H1 (cell line): ENCODE measurements at regions not wholly inside any gene's neighbourhood (a gene's known extent, or its start where the extent isn't known, plus 50 kb on each side); places are given as distances from the start of the nearest gene placed in this dataset.

ENCODE experiments used
- CTCF ChIA-PET: fragments of 300-600 bp; sonication (Branson Sonifier 250); formaldehyde crosslinking; loops from one replicate; lab custom pipeline; 2021; ENCODE audit not compliant: partially characterized antibody; lab: Charles Lee
- POLR2A ChIA-PET: fragments of 300-600 bp; sonication (Branson Sonifier 250); formaldehyde crosslinking; loops from one replicate; lab custom pipeline; 2021; ENCODE audit warnings: inconsistent platforms; ENCODE audit not compliant: partially characterized antibody; lab: Charles Lee
- DNase-seq, 2 experiments: peaks; one replicate each; pipeline versions ENCODE4 v3.0.0 to v3.0.0-alpha.2; 2010 to 2022; ENCODE audit warnings: low spot score in 2 of 2, low read depth in 1 of 2, mixed read lengths in 1 of 2
- FAIRE-seq: peaks from 2 replicates; lab custom pipeline; 2011; peaks lifted over from hg19 to GRCh38; lab: Jason Lieb, UNC
- H2AFZ ChIP-seq: 2 replicates; pipeline ENCODE4 v1.8.1; 2012; ENCODE audit warnings: low read length, inconsistent platforms
- H2AK5ac ChIP-seq: 2 replicates; pipeline ENCODE4 v1.6.1; 2013; ENCODE audit warnings: low read depth, low read length
- H2BK120ac ChIP-seq: replicated peaks from 2 replicates; pipeline ENCODE3; 2013; ENCODE audit warnings: low read depth, low read length, inconsistent platforms
- H2BK12ac ChIP-seq: 2 replicates; pipeline ENCODE4 v1.6.1; 2013; ENCODE audit warnings: low read depth, low read length
- H2BK15ac ChIP-seq: 2 replicates; pipeline ENCODE4 v1.6.1; 2013; ENCODE audit warnings: low read length
- H2BK20ac ChIP-seq: 2 replicates; pipeline ENCODE4 v1.6.1; 2013; ENCODE audit warnings: low read length
- H2BK5ac ChIP-seq: 2 replicates; pipeline ENCODE4 v1.6.1; 2013; ENCODE audit warnings: low read depth, low read length
- H3K14ac ChIP-seq: 2 replicates; pipeline ENCODE4 v1.6.1; 2013; ENCODE audit warnings: inconsistent platforms; ENCODE audit not compliant: insufficient read length
- H3K18ac ChIP-seq: 2 replicates; pipeline ENCODE4 v1.6.1; 2013; ENCODE audit warnings: low read length; ENCODE audit errors: extremely low read depth
- H3K23ac ChIP-seq: 2 replicates; pipeline ENCODE4 v1.6.1; 2013; ENCODE audit warnings: inconsistent platforms; ENCODE audit not compliant: insufficient read length
- H3K23me2 ChIP-seq: 2 replicates; pipeline ENCODE4 v1.6.1; 2013; ENCODE audit warnings: low read depth, low read length
- H3K27ac ChIP-seq: 2 replicates; pipeline ENCODE4 v1.6.1; 2011; ENCODE audit warnings: low read depth, low read length, inconsistent platforms
- H3K27me3 ChIP-seq, 4 experiments: replicated peaks in 1 of 4; 1 replicate in 1 of 4; 2 replicates in 3 of 4; pipeline versions ENCODE4 v1.6.1 to v1.8.1; 2011 to 2013; ENCODE audit warnings: low read length in 3 of 4, mild to moderate bottlenecking in 3 of 4, inconsistent platforms in 2 of 4, mixed read lengths in 2 of 4, moderate library complexity in 1 of 4; ENCODE audit not compliant: control insufficient read depth in 3 of 4, insufficient read depth in 3 of 4; ENCODE audit errors: extremely low read depth in 1 of 4
- H3K36me3 ChIP-seq, 4 experiments: 2 replicates each; pipeline versions ENCODE4 v1.6.1 to v1.8.1; 2011 to 2013; ENCODE audit warnings: mild to moderate bottlenecking in 4 of 4, low read length in 3 of 4, moderate library complexity in 2 of 4, control low read depth in 1 of 4, inconsistent platforms in 1 of 4; ENCODE audit not compliant: insufficient read depth in 4 of 4, control insufficient read depth in 2 of 4
- H3K4ac ChIP-seq: replicated peaks from 2 replicates; pipeline ENCODE3; 2013; ENCODE audit warnings: low read length, low read depth, mixed read lengths, inconsistent platforms; ENCODE audit not compliant: insufficient read length
- H3K4me1 ChIP-seq, 4 experiments: replicated peaks in 1 of 4; 1 replicate in 1 of 4; 2 replicates in 3 of 4; pipeline versions ENCODE4 v1.6.1 to v1.8.1; 2011 to 2013; ENCODE audit warnings: low read length in 3 of 4, inconsistent platforms in 2 of 4, mixed read lengths in 1 of 4; ENCODE audit not compliant: insufficient read depth in 4 of 4, control insufficient read depth in 3 of 4
- H3K4me2 ChIP-seq, 2 experiments: 2 replicates each; pipeline versions ENCODE4 v1.6.1 to v1.8.1; 2011 to 2013; ENCODE audit warnings: low read depth in 2 of 2, low read length in 2 of 2, control low read depth in 1 of 2, inconsistent platforms in 1 of 2, mild to moderate bottlenecking in 1 of 2; ENCODE audit not compliant: insufficient read depth in 1 of 2
- H3K4me3 ChIP-seq, 4 experiments: fragments of 200-600, 300-600 bp in 1 of 4; sonication (generic), shearing (Covaris generic), sonication (Bioruptor Twin) in 1 of 4; 2 replicates each; pipeline versions ENCODE4 v1.5.1 to v1.8.1; 2011 to 2016; ENCODE audit warnings: low read length in 4 of 4, low read depth in 3 of 4, control low read depth in 2 of 4, inconsistent platforms in 2 of 4, mild to moderate bottlenecking in 2 of 4, mixed read lengths in 1 of 4, moderate library complexity in 1 of 4; ENCODE audit not compliant: insufficient read depth in 2 of 4; ENCODE audit errors: extremely low read depth in 1 of 4
- H3K56ac ChIP-seq: replicated peaks from 2 replicates; pipeline ENCODE3; 2013; ENCODE audit warnings: low read depth, mild to moderate bottlenecking, mixed read lengths, low read length, inconsistent platforms; ENCODE audit not compliant: insufficient read length
- H3K79me1 ChIP-seq: 2 replicates; pipeline ENCODE4 v1.6.1; 2013; ENCODE audit warnings: low read depth, low read length, control low read depth
- H3K79me2 ChIP-seq, 2 experiments: 2 replicates each; pipeline versions ENCODE4 v1.6.1 to v1.8.1; 2012 to 2013; ENCODE audit warnings: low read length in 2 of 2, mild to moderate bottlenecking in 2 of 2, inconsistent platforms in 1 of 2; ENCODE audit not compliant: insufficient read depth in 2 of 2, control insufficient read depth in 1 of 2
- H3K9ac ChIP-seq, 4 experiments: replicated peaks in 1 of 4; 1 replicate in 1 of 4; 2 replicates in 3 of 4; pipeline versions ENCODE4 v1.6.1 to v1.8.1; 2011 to 2013; ENCODE audit warnings: low read depth in 3 of 4, low read length in 3 of 4, control low read depth in 2 of 4, mild to moderate bottlenecking in 2 of 4, moderate library complexity in 2 of 4, inconsistent platforms in 1 of 4; ENCODE audit errors: extremely low read depth in 1 of 4
- H3K9me3 ChIP-seq, 2 experiments: 2 replicates each; pipeline versions ENCODE4 v1.6.1 to v1.8.1; 2012 to 2013; ENCODE audit warnings: mild to moderate bottlenecking in 2 of 2, moderate library complexity in 2 of 2, control low read depth in 1 of 2, inconsistent platforms in 1 of 2, low read depth in 1 of 2, low read length in 1 of 2, mixed read lengths in 1 of 2; ENCODE audit not compliant: insufficient read depth in 2 of 2
- H4K20me1 ChIP-seq, 2 experiments: replicated peaks in 1 of 2; 2 replicates each; pipeline versions ENCODE3 to v1.8.1; 2011 to 2013; ENCODE audit warnings: inconsistent platforms in 2 of 2, low read length in 2 of 2, mild to moderate bottlenecking in 1 of 2; ENCODE audit not compliant: insufficient read depth in 2 of 2, control insufficient read depth in 1 of 2
- H4K5ac ChIP-seq: 2 replicates; pipeline ENCODE4 v1.6.1; 2013; ENCODE audit warnings: low read length, low read depth, mixed read lengths, inconsistent platforms; ENCODE audit not compliant: insufficient read length
- H4K8ac ChIP-seq: 2 replicates; pipeline ENCODE4 v1.8.0; 2013; ENCODE audit warnings: mild to moderate bottlenecking, moderate library complexity, low read length, inconsistent platforms; ENCODE audit not compliant: insufficient read depth; ENCODE audit errors: extremely low read depth
- H4K91ac ChIP-seq: replicated peaks from 2 replicates; pipeline ENCODE3; 2013; ENCODE audit warnings: low read length, mixed read lengths, inconsistent platforms; ENCODE audit not compliant: insufficient read length
- BRCA1 ChIP-seq: IDR thresholded peaks from 2 replicates; pipeline ENCODE4 v1.6.1; 2012; ENCODE audit warnings: low read depth, low read length, improper control_type of control experiment
- CHD1 ChIP-seq: IDR thresholded peaks from 2 replicates; pipeline ENCODE4 v1.6.1; 2012; ENCODE audit warnings: low read depth, low read length, improper control_type of control experiment
- EP300 ChIP-seq, 2 experiments: IDR thresholded peaks; 1 replicate in 1 of 2; 2 replicates in 1 of 2; pipeline ENCODE4 v1.6.1; 2011 to 2012; ENCODE audit warnings: low read depth in 2 of 2, low read length in 2 of 2, mild to moderate bottlenecking in 2 of 2, borderline replicate concordance in 1 of 2, inconsistent platforms in 1 of 2, moderate library complexity in 1 of 2
- FOSL1 ChIP-seq: IDR thresholded peaks from 2 replicates; pipeline ENCODE4 v1.6.1; 2011; ENCODE audit warnings: mild to moderate bottlenecking, low read depth, low read length, moderate library complexity; ENCODE audit not compliant: insufficient read depth
- GTF2F1 ChIP-seq: IDR thresholded peaks from 2 replicates; pipeline ENCODE4 v1.6.1; 2012; ENCODE audit warnings: low read depth, low read length, improper control_type of control experiment, borderline replicate concordance
- HDAC6 ChIP-seq: IDR thresholded peaks from one replicate; pipeline ENCODE4 v1.7.1; 2012; ENCODE audit warnings: low read depth, mild to moderate bottlenecking, inconsistent platforms, low read length, moderate library complexity
- JUN ChIP-seq: IDR thresholded peaks from 2 replicates; pipeline ENCODE4 v1.6.1; 2011; ENCODE audit warnings: low read depth, mild to moderate bottlenecking, improper control_type of control experiment, low read length
- JUND ChIP-seq: IDR thresholded peaks from 2 replicates; pipeline ENCODE4 v1.6.1; 2011; ENCODE audit warnings: mild to moderate bottlenecking, improper control_type of control experiment, low read length
- POU5F1 ChIP-seq: IDR thresholded peaks from 2 replicates; pipeline ENCODE4 v1.6.1; 2011; ENCODE audit warnings: low read depth, mild to moderate bottlenecking, low read length, moderate library complexity
- RNF2 ChIP-seq: fragments of 200-900, 300-1000 bp; sonication (generic); IDR thresholded peaks from 2 replicates; pipeline ENCODE4 v1.7.1; 2016; ENCODE audit warnings: borderline replicate concordance, low read depth, mild to moderate bottlenecking, antibody characterized with exemption, low read length; ENCODE audit not compliant: poor library complexity, severe bottlenecking; ENCODE audit errors: missing control alignments
- SAP30 ChIP-seq: fragments of 300-600 bp; sonication (generic); IDR thresholded peaks from 2 replicates; pipeline ENCODE4 v1.7.1; 2012; ENCODE audit warnings: low read length, moderate library complexity, mild to moderate bottlenecking, inconsistent platforms; ENCODE audit not compliant: insufficient read depth, insufficient replicate concordance
- SIX5 ChIP-seq: IDR thresholded peaks from 2 replicates; pipeline ENCODE4 v1.6.1; 2011; ENCODE audit warnings: mild to moderate bottlenecking, low read depth, low read length
- SRF ChIP-seq: IDR thresholded peaks from 2 replicates; pipeline ENCODE4 v1.6.1; 2011; ENCODE audit warnings: mild to moderate bottlenecking, low read depth, low read length, moderate library complexity
- TAF7 ChIP-seq: optimal IDR thresholded peaks from 2 replicates; pipeline ENCODE3; 2011; ENCODE audit warnings: low read depth, mild to moderate bottlenecking, inconsistent platforms, low read length, moderate library complexity, borderline replicate concordance
- TCF12 ChIP-seq: IDR thresholded peaks from 2 replicates; pipeline ENCODE4 v1.6.1; 2011; ENCODE audit warnings: low read depth, mild to moderate bottlenecking, low read length
- YY1 ChIP-seq: IDR thresholded peaks from 2 replicates; pipeline ENCODE4 v1.6.1; 2011; ENCODE audit warnings: low read depth, mild to moderate bottlenecking, low read length
- WGBS, 2 experiments: shearing (Covaris generic) in 1 of 2; methylation state at CpG; one replicate each; pipeline versions ENCODE4 v1.1.6 to v1.1.7; 2013 to 2015; ENCODE audit warnings: low lambda C conversion rate in 2 of 2, mixed read lengths in 2 of 2, inconsistent platforms in 1 of 2, low coverage in 1 of 2, missing lambda C conversion rate in 1 of 2; ENCODE audit not compliant: insufficient replicate concordance in 2 of 2, insufficient coverage in 1 of 2, insufficient read length in 1 of 2; ENCODE audit errors: extremely low coverage in 1 of 2, missing lambda C conversion rate in 1 of 2; 5-methylcytosine and 5-hydroxymethylcytosine counted together

GRCh38 chr4:57665806-57666205 lies 555.6 kb upstream of the IGFBP7 start:
- Histone ChIP-seq H4K20me1 (no peaks in the 10 kb centered on the region), H2BK120ac (no peak overlapping the region), H3K79me1 (no peaks in the 10 kb centered on the region), H4K91ac (no peak overlapping the region), H3K27ac (no peak overlapping the region), H3K4me1 (no peaks in the 10 kb centered on the region), H3K56ac (no peak overlapping the region), H3K4me3 (no peak overlapping the region), H3K27me3 (no peaks in the 10 kb centered on the region; a peak in 1 of 7 replicates), H3K14ac (no peak overlapping the region), H3K4me2 (no peak overlapping the region), H3K18ac (no peak overlapping the region), H3K23me2 (no peaks in the 10 kb centered on the region), H3K4ac (no peak overlapping the region), H2BK5ac (no peak overlapping the region), H2AFZ (peak overlapping the region; percentile 89), H2BK12ac (no peak overlapping the region), H4K5ac (no peak overlapping the region), H4K8ac (no peak overlapping the region), H3K9ac (no peak overlapping the region), H2BK15ac (no peak overlapping the region), H2AK5ac (no peak overlapping the region), H3K79me2 (no peaks in the 10 kb centered on the region), H2BK20ac (no peak overlapping the region), H3K9me3 (no peaks in the 10 kb centered on the region), H3K36me3 (no peaks in the 10 kb centered on the region), H3K23ac (no peak overlapping the region)
- DNase-seq (no peak), FAIRE-seq (no peak)
- POLR2A ChIA-PET, result no interaction called here
- CTCF ChIA-PET, result no interaction called here
- WGBS, 2 experiments, result 78% methylated on average over 3 of the region's 3 CpGs; no CpG with 5 or more reads in 1 of the 2 experiments
- TF ChIP-seq YY1, result no peak
- no peak for TF ChIP-seq POU5F1
- TF ChIP-seq SIX5, result no peak
- no peak for TF ChIP-seq SAP30
- no peak for TF ChIP-seq CHD1
- TF ChIP-seq EP300 (IDR thresholded peaks at IDR 0.05; ENCODE audit: borderline replicate concordance in 1 of 2, low read depth in 2 of 2, low read length in 2 of 2), result no peak
- TF ChIP-seq BRCA1, result no peak
- no peak for TF ChIP-seq GTF2F1
- no peak for TF ChIP-seq JUN
- TF ChIP-seq SRF, result no peak
- TF ChIP-seq HDAC6, result no peak
- no peak for TF ChIP-seq JUND
- no peak for TF ChIP-seq FOSL1
- no peak for TF ChIP-seq TCF12
- no peak for TF ChIP-seq TAF7
- no peak for TF ChIP-seq RNF2
